ENCODE measurements at regions not wholly inside any gene's neighbourhood (a gene's known extent, or its start where the extent isn't known, plus 50 kb on each side); places are given as distances from the start of the nearest gene placed in this dataset.

- TF ChIP-seq CTCF (IDR thresholded peaks at IDR 0.05) (no peak), POLR2A (IDR thresholded peaks at IDR 0.05) (no peak)
- Histone ChIP-seq H3K4me1 (no peaks in the 10 kb centered on the region), H3K4me3 (no peak overlapping the region), H3K27me3 (no peaks in the 10 kb centered on the region), H3K27ac (no peak overlapping the region), H3K9me3 (no peaks in the 10 kb centered on the region), H3K36me3 (replicated peaks in 1 of 2; ENCODE audit: insufficient read depth in 1 of 2, low read depth in 2 of 2) (no peaks in the 10 kb centered on the region)
- intact Hi-C loops (cut with DNase I), result no loop called here
- no peak for ATAC-seq
- 42 to 45% methylated on average over 5 of the region's 5 CpGs for WGBS, 2 donors
- DNase-seq, result no peak
Measured at GRCh38 chr13:54972838-54973237, 1944.2 kb downstream of the OLFM4 start.

GRCh38 chr13:54975676-54976075 lies 1947.1 kb downstream of the OLFM4 start:
- ATAC-seq (no peak), DNase-seq (no peak)
- Histone ChIP-seq H3K9me3 (no peaks in the 10 kb centered on the region), H3K4me1 (no peaks in the 10 kb centered on the region), H3K36me3 (replicated peaks in 1 of 2; ENCODE audit: insufficient read depth in 1 of 2, low read depth in 2 of 2) (no peaks in the 10 kb centered on the region), H3K27ac (no peak overlapping the region), H3K27me3 (no peaks in the 10 kb centered on the region), H3K4me3 (no peak overlapping the region)
- intact Hi-C loops (cut with DNase I), result no loop called here
- 33 to 47% methylated on average over 4 of the region's 4 CpGs for WGBS, 2 donors
- TF ChIP-seq CTCF (IDR thresholded peaks at IDR 0.05) (no peak), POLR2A (IDR thresholded peaks at IDR 0.05) (no peak)

GRCh38 chr13:54980651-54981050 lies 1952.0 kb downstream of the OLFM4 start:
- 63 to 65% methylated on average over 3 of the region's 3 CpGs for WGBS, 2 donors

GRCh38 chr13:54989418-54989817 lies 1960.8 kb downstream of the OLFM4 start:
- Histone ChIP-seq H3K36me3 (replicated peaks in 1 of 2; ENCODE audit: insufficient read depth in 1 of 2, low read depth in 2 of 2) (no peaks in the 10 kb centered on the region), H3K4me1 (no peaks in the 10 kb centered on the region), H3K27ac (no peak overlapping the region), H3K27me3 (no peaks in the 10 kb centered on the region), H3K9me3 (no peaks in the 10 kb centered on the region), H3K4me3 (no peak overlapping the region)
- intact Hi-C loops (cut with DNase I), result no loop called here
- 70 to 74% methylated on average over 4 of the region's 4 CpGs for WGBS, 2 donors
- ATAC-seq, result no peak
- DNase-seq, result no peak
- TF ChIP-seq POLR2A (IDR thresholded peaks at IDR 0.05), result no peak
- no peak for TF ChIP-seq CTCF (IDR thresholded peaks at IDR 0.05)

More at GRCh38 chr13:54980651-54981050, 1952.0 kb downstream of the OLFM4 start:
- intact Hi-C loops (cut with DNase I), result no loop called here
- H3K4me3 ChIP-seq, result no peak overlapping the region
- H3K27me3 ChIP-seq, result no peaks in the 10 kb centered on the region
- H3K36me3 ChIP-seq (replicated peaks in 1 of 2; ENCODE audit: insufficient read depth in 1 of 2, low read depth in 2 of 2), result no peaks in the 10 kb centered on the region
- no peak for ATAC-seq
- no peak for TF ChIP-seq CTCF (IDR thresholded peaks at IDR 0.05)
- no peaks in the 10 kb centered on the region for H3K9me3 ChIP-seq
- H3K4me1 ChIP-seq, result no peaks in the 10 kb centered on the region
- no peak for DNase-seq
- H3K27ac ChIP-seq, result no peak overlapping the region

GRCh38 chr13:54999399-54999907 lies 1970.8 kb downstream of the OLFM4 start:
- Histone ChIP-seq H3K36me3 (replicated peaks in 1 of 2; ENCODE audit: insufficient read depth in 1 of 2, low read depth in 2 of 2) (no peaks in the 10 kb centered on the region), H3K4me1 (no peaks in the 10 kb centered on the region), H3K27ac (no peak overlapping the region), H3K9me3 (no peaks in the 10 kb centered on the region), H3K4me3 (no peak overlapping the region), H3K27me3 (no peaks in the 10 kb centered on the region)
- ATAC-seq (no peak), DNase-seq (no peak)
- 78 to 82% methylated on average over 2 of the region's 2 CpGs for WGBS, 2 donors
- intact Hi-C loops (cut with DNase I), result no loop called here
- TF ChIP-seq POLR2A (IDR thresholded peaks at IDR 0.05) (no peak), CTCF (IDR thresholded peaks at IDR 0.05) (no peak)
